ENCODE measurements at regions not wholly inside any gene's neighbourhood (a gene's known extent, or its start where the extent isn't known, plus 50 kb on each side); places are given as distances from the start of the nearest gene placed in this dataset.
A peak's percentile ranks its signal among the peaks of the same experiment; 100 is the strongest.

DNA sequence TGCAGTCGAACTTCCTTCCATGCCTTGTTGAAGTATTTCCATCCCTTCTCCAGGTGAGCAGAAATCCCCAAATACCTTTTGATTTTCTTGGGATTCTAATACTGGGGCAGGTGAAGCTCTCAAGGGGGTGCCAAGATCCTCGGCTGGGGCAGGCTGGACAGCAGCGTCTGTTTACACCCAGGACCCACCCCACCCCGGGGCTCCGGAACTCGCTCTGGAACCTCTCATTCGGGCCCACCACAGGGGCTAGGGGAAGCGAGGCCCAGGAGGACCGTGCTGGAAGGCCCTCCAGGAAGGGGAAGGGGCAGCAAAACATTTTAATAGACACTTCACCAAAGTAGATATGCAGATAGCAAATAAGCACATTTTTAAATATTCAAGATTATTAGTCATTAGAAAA, 161.9 kb upstream of the GORAB start:
- FAIRE-seq (no peak), ATAC-seq (no peak), DNase-seq (peak in 1 of 6 donors; percentile 32)
- no peaks in the 10 kb centered on the region for H3K4me1 ChIP-seq
- H3K27me3 ChIP-seq: no peaks in the 10 kb centered on the region
- 73 to 82% methylated on average over 9 of the region's 9 CpGs for WGBS, 2 donors
- TF ChIP-seq, protein P1, sequence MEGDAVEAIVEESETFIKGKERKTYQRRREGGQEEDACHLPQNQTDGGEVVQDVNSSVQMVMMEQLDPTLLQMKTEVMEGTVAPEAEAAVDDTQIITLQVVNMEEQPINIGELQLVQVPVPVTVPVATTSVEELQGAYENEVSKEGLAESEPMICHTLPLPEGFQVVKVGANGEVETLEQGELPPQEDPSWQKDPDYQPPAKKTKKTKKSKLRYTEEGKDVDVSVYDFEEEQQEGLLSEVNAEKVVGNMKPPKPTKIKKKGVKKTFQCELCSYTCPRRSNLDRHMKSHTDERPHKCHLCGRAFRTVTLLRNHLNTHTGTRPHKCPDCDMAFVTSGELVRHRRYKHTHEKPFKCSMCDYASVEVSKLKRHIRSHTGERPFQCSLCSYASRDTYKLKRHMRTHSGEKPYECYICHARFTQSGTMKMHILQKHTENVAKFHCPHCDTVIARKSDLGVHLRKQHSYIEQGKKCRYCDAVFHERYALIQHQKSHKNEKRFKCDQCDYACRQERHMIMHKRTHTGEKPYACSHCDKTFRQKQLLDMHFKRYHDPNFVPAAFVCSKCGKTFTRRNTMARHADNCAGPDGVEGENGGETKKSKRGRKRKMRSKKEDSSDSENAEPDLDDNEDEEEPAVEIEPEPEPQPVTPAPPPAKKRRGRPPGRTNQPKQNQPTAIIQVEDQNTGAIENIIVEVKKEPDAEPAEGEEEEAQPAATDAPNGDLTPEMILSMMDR (IDR thresholded peaks at IDR 0.05): no peak
- intact Hi-C loops (cut with DNase I): no loop called here
- no peaks in the 10 kb centered on the region for H3K36me3 ChIP-seq
- H3K4me3 ChIP-seq: no peak overlapping the region
- no peaks in the 10 kb centered on the region for H3K9me3 ChIP-seq
- H3K27ac ChIP-seq: no peak overlapping the region

DNA sequence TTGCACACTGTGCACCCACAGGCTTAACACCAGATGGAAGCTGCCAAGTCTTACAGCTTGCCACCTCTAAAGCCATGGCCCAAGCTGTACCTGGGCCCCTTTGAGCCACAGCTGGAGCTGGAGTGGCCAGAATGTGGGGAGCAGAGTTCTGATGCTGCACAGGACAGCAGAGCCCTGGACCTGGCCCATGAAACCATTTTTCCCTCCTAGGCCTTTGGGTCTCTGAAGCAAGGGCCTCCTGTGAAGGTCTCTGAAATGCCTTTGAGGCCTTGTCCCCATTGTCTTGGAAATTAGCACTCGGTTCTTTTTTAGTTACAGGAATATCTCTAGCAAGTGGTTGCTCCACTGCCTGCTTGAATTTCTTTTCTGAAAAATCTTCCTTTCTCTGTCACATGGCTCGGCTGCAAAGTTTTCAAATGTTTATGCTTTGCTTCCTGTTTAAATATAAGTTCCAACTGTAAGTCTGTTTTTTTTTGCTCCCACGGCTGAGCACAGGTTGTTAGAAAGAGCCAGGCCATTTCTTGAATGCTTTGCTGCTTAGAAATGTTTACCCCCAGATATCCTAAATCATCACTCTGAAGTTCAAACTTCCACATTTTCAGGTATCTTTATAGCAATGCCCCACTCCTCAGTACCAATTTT, 156.8 kb upstream of the GORAB start:
- no peaks in the 10 kb centered on the region for H3K36me3 ChIP-seq
- no peaks in the 10 kb centered on the region for H3K4me1 ChIP-seq
- ATAC-seq (no peak), DNase-seq (no peak), FAIRE-seq (no peak)
- TF ChIP-seq, protein P1 (IDR thresholded peaks at IDR 0.05): no peak
- no peaks in the 10 kb centered on the region for H3K27me3 ChIP-seq
- WGBS, 2 donors: 63 to 72% methylated on average over 3 of the region's 3 CpGs
- no peaks in the 10 kb centered on the region for H3K9me3 ChIP-seq
- no peak overlapping the region for H3K27ac ChIP-seq
- intact Hi-C loops (cut with DNase I): no loop called here
- no peak overlapping the region for H3K4me3 ChIP-seq

DNA sequence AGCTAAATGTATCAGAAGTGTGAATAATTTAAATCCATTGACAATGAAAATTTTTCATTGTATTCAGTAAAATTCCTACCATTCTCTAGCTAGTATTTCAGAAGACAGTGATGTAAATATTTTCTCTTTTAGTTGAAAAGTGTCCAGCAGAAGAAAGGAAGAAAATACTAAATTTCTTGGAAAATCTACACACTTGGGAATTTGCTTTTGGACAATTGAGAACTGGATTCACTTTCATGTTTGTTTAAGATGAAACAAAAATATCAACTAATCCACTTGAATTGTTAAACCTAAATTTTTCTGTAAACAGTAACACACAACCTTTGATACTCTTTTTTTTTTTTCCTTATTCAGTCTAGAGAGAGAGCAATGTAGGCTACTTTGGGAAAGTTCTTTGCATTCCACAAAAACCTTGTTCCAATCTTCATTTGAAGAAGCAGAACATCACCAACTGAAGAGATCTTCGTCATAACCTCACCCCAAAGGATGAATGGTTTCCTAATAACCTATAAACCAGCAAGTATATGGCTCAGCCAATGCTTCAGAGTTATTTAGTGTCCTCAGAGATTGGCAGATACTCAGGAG, 155.1 kb upstream of the GORAB start:
- no peak for FAIRE-seq
- intact Hi-C loops (cut with DNase I): no loop called here
- 0% methylated on average over 1 of the region's 1 CpG for WGBS, 2 donors

DNA sequence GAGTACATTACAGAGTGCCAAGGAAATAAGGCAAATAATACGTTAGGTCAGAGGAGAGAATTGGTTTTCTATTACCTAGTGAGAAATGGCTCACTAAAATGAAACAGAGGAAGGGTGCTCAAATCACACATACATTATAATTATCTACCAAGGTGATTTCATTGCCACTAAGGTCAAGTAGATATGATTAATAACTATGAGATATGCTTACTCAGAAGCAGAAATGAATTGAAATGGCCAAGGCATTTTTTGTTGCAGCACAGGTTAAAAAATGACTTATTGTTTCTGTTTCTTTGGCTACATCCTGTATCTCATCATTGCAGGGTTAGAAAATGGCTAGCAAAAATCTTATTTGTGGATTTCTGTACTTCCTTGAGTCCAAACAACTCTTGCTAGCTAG, 154.5 kb upstream of the GORAB start:
- no peaks in the 10 kb centered on the region for H3K4me1 ChIP-seq
- DNase-seq (no peak), ATAC-seq (no peak), FAIRE-seq (no peak)
- no peak overlapping the region for H3K27ac ChIP-seq
- H3K27me3 ChIP-seq: no peaks in the 10 kb centered on the region
- no peaks in the 10 kb centered on the region for H3K9me3 ChIP-seq
- WGBS, 2 donors: 43 to 45% methylated on average over 1 of the region's 1 CpG
- H3K36me3 ChIP-seq: no peaks in the 10 kb centered on the region
- no peak overlapping the region for H3K4me3 ChIP-seq
- intact Hi-C loops (cut with DNase I): no loop called here
- TF ChIP-seq, protein P1 (IDR thresholded peaks at IDR 0.05): no peak

More for the DNA sequence above, 155.1 kb upstream of the GORAB start:
- TF ChIP-seq, protein P1 (IDR thresholded peaks at IDR 0.05): no peak
- no peak for ATAC-seq
- Histone ChIP-seq H3K27me3 (no peaks in the 10 kb centered on the region), H3K27ac (no peak overlapping the region), H3K36me3 (no peaks in the 10 kb centered on the region), H3K4me3 (no peak overlapping the region), H3K9me3 (no peaks in the 10 kb centered on the region), H3K4me1 (no peaks in the 10 kb centered on the region)
- DNase-seq: no peak

DNA sequence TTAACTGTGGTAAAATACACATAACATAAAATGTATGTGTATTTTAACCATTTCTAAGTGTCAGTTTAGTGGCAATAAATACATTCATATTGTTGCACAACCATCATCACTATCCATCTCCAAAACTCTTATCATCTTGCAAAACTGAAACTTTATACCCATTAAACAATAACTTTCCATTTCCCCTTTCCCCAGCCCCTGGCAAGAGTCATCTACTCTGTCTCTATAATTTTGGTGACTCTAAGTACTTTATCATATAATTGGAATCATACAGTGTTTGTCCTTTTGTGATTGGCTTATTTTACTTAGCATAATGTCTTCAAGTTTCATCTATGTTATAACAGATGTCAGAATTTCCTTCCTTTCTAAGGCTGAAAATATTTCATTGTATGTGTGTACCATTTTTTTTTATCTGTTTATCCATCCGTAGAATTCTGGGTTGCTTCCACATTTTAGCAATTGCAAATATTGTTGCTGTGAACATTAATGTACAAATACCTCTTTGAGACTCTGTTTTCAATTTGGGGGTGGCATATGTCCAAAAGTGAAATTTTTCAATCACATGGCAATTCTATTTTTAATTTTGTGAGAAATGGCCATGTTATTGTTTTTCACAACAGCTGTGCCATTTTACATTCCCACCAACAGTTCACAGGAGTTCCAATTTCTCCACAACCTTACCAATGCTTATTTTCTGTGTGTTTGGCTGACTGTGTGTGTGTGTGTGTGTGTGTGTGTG, 153.9 kb upstream of the GORAB start:
- intact Hi-C loops (cut with DNase I): no loop called here
- Histone ChIP-seq H3K27me3 (no peaks in the 10 kb centered on the region), H3K36me3 (no peaks in the 10 kb centered on the region), H3K4me1 (no peaks in the 10 kb centered on the region), H3K9me3 (no peaks in the 10 kb centered on the region), H3K27ac (no peak overlapping the region), H3K4me3 (no peak overlapping the region)
- TF ChIP-seq, protein P1 (IDR thresholded peaks at IDR 0.05): no peak
- DNase-seq: no peak
- ATAC-seq: no peak
- FAIRE-seq: no peak
- 31 to 38% methylated on average over 1 of the region's 1 CpG for WGBS, 2 donors

Data from pancreas (tissue), 10 donors.